Lung (tissue), 11 donors: ENCODE measurements at regions not wholly inside any gene's neighbourhood (a gene's known extent, or its start where the extent isn't known, plus 50 kb on each side); places are given as distances from the start of the nearest gene placed in this dataset.
A peak's percentile ranks its signal among the peaks of the same experiment; 100 is the strongest.

Experiments used
- ATAC-seq: fragments of 200-7000 bp; cut with Tn5 transposase; one replicate; pipeline ENCODE4 v1.9.1; 2020; ENCODE audit warnings: moderate number of reproducible peaks; ENCODE audit not compliant: insufficient read depth, low FRiP score
- DNase-seq, 3 donors: peaks; one replicate each; pipeline ENCODE4 v3.0.0-alpha.2; 2013 to 2017
- H3K27ac ChIP-seq, 2 donors: one replicate each; pipeline ENCODE4 v1.5.1; 2013; ENCODE audit warnings: mild to moderate bottlenecking in 2 of 2, moderate library complexity in 2 of 2, control low read depth in 1 of 2, inconsistent platforms in 1 of 2, low read depth in 1 of 2, low read length in 1 of 2
- H3K27me3 ChIP-seq, 3 donors: one replicate each; pipeline ENCODE4 v1.5.1; 2013; ENCODE audit warnings: low read length in 2 of 3; ENCODE audit not compliant: control insufficient read depth in 3 of 3, insufficient read depth in 3 of 3
- H3K36me3 ChIP-seq, 4 donors: one replicate each; pipeline ENCODE4 v1.5.1; 2013; ENCODE audit warnings: low read length in 4 of 4, mild to moderate bottlenecking in 1 of 4, moderate library complexity in 1 of 4; ENCODE audit not compliant: control insufficient read depth in 4 of 4, insufficient read depth in 4 of 4
- H3K4me1 ChIP-seq, 5 donors: one replicate each; pipeline ENCODE4 v1.5.1; 2013; ENCODE audit warnings: low read length in 5 of 5, mild to moderate bottlenecking in 2 of 5, moderate library complexity in 1 of 5; ENCODE audit not compliant: control insufficient read depth in 5 of 5, insufficient read depth in 5 of 5
- H3K4me3 ChIP-seq: one replicate; pipeline ENCODE4 v1.5.1; 2013; ENCODE audit warnings: mild to moderate bottlenecking, control low read depth, moderate library complexity
- H3K9ac ChIP-seq, 2 donors: one replicate each; pipeline ENCODE4 v1.5.1; 2013; ENCODE audit warnings: low read length in 2 of 2, control low read depth in 1 of 2; ENCODE audit not compliant: insufficient read depth in 1 of 2
- H3K9me3 ChIP-seq, 4 donors: one replicate each; pipeline ENCODE4 v1.5.1; 2013; ENCODE audit warnings: low read length in 3 of 4, mild to moderate bottlenecking in 1 of 4, moderate library complexity in 1 of 4; ENCODE audit not compliant: control insufficient read depth in 4 of 4, insufficient read depth in 3 of 4
- CTCF ChIP-seq: IDR thresholded peaks from 2 replicates; pipeline ENCODE4 v1.5.1; 2012; ENCODE audit warnings: mild to moderate bottlenecking; ENCODE audit errors: control extremely low read depth, extremely low read depth
- WGBS, 2 donors: extraction: QIAGEN DNeasy Blood & Tissue Kit; methylation state at CpG; one replicate each; pipeline ENCODE4 v1.1.7; 2013; 5-methylcytosine and 5-hydroxymethylcytosine counted together
- donor health status: control.
- donor health status: control.
- donor health status: Bipolar disorder and iron deficiency.
- donor health status: healthy.
- donor health status: DM: yes; HTN: yes; CAD: no.

GRCh38 chrX:39905946-39906345 is 191.8 kb downstream of the BCOR start:
- H3K27ac ChIP-seq: no peak overlapping the region
- WGBS, 2 donors: 53 to 70% methylated on average over 11 of the region's 11 CpGs
- DNase-seq: no peak

GRCh38 chrX:39907964-39908661 is 189.6 kb downstream of the BCOR start:
- Histone ChIP-seq H3K9ac (no peak overlapping the region), H3K4me1 (peaks cover 0 to 33% (median 8%) of the 10 kb centered on the region in 5 donors), H3K36me3 (no peaks in the 10 kb centered on the region), H3K27me3 (peaks cover 0 to 20% (median 6%) of the 10 kb centered on the region in 3 donors), H3K4me3 (no peak overlapping the region), H3K9me3 (peaks cover 0 to 3% (median 0%) of the 10 kb centered on the region in 4 donors), H3K27ac (peak overlapping the region in 1 of 2 donors; percentile 69)
- peak; percentile 52 to 71 (median 53) for DNase-seq
- no peak for TF ChIP-seq CTCF
- 30 to 57% methylated on average over 13 to 16 of the region's 16 CpGs for WGBS, 2 donors
- ATAC-seq: peak; percentile 79

More at GRCh38 chrX:39905946-39906345, 191.8 kb downstream of the BCOR start:
- no peak for ATAC-seq
- Histone ChIP-seq H3K4me1 (peaks cover 0 to 33% (median 8%) of the 10 kb centered on the region in 5 donors), H3K9me3 (no peaks in the 10 kb centered on the region), H3K36me3 (no peaks in the 10 kb centered on the region), H3K27me3 (peaks cover 0 to 16% (median 6%) of the 10 kb centered on the region in 3 donors), H3K9ac (no peak overlapping the region), H3K4me3 (no peak overlapping the region)
- TF ChIP-seq CTCF: no peak

GRCh38 chrX:39909996-39910395 is 187.8 kb downstream of the BCOR start:
- peaks cover 0 to 20% (median 0%) of the 10 kb centered on the region in 3 donors for H3K27me3 ChIP-seq
- no peak for TF ChIP-seq CTCF

More at GRCh38 chrX:39909996-39910395, 187.8 kb downstream of the BCOR start:
- Histone ChIP-seq H3K4me3 (no peak overlapping the region), H3K4me1 (peaks cover 0 to 29% (median 8%) of the 10 kb centered on the region in 5 donors), H3K9ac (no peak overlapping the region), H3K36me3 (no peaks in the 10 kb centered on the region), H3K9me3 (peaks cover 0 to 13% (median 0%) of the 10 kb centered on the region in 4 donors), H3K27ac (no peak overlapping the region)
- DNase-seq (no peak), ATAC-seq (no peak)
- 89 to 94% methylated on average over 5 of the region's 5 CpGs for WGBS, 2 donors
